Stimulated activated CD4-positive, alpha-beta T cell treated with anti-CD3 and anti-CD28 coated beads, Interleukin-4, amount 100 ng/mL, for 4 hours (primary cell): ENCODE measurements at regions not wholly inside any gene's neighbourhood (a gene's known extent, or its start where the extent isn't known, plus 50 kb on each side); places are given as distances from the start of the nearest gene placed in this dataset.

Experiments used
- DNase-seq, 2 experiments: peaks; one replicate each; pipeline ENCODE4 v3.0.0-alpha.2; 2020

DNA sequence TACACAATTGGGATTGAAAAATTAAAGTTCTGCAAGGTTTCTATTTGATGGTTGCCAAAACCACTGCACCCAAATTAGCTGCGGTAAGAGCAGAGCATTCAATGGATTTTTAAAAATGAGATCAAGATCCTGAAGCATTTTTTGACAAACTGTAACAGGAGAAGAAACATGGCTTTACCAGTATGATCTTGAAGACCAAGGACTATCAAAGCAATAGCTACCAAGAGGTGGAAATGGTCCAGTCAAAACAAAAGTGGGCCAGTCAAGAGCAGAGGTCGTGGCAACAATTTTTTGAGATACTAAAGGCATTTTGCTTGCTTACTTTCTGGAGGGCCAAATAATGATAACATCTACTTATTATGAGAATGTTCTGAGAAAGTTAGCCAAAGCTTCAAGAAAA is 186.8 kb downstream of the RDH14 start:
- no peak for DNase-seq

DNA sequence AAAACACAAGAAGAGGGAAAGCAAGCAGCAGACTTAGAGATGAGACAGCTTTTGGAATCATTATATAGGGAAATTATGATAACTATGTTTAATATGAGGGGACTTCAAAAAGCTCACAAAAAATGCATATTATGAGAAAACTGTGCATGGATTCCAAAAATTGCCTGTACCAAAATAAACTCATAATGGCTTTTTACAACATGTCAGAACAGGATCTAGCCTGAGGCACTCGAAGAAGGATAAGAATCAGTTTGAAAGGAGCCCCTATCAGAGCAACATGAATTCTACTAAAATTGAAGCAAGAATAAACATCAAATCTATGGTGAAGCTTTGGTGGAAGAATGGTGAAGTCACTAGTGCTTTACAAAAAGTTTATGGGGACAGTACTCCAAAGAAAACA is 187.4 kb downstream of the RDH14 start:
- no peak for DNase-seq

DNA sequence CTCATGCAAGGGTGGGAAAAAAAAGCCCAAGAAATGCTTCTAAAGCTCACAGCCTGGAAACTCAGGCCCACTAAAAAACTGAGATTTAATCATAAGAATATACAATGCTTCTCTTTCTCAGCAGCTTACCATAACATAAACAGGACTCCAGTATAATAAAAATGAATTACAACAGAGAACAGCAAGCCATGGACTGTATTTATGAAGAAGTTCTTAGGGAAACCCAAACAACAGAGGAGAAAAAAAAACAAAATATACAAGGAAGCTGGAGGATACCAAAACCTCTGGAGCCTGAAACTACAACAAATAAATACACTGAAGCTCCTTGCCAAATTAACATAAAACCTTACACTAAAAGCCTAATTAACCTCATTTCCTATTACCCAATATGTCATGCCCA is 187.8 kb downstream of the RDH14 start:
- no peak for DNase-seq

DNA sequence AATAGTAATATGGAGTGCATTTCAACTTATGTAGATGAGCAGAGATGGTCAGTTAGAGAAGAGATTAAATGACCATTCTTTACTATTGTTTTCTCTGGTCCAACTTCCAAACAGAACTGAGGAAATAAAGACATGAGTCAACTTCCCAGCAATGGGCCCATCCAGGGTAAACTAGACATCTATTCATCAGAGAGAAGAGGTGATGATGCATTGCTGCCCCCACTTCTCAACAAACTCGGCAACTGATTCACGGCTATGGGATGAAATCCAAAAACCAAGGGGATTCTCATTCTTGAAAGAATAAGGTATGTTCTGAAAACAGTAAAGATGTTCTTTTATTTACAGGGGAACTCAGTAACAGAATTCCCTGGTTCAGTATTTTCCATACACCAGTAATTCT is 190.7 kb downstream of the RDH14 start:
- no peak for DNase-seq

DNA sequence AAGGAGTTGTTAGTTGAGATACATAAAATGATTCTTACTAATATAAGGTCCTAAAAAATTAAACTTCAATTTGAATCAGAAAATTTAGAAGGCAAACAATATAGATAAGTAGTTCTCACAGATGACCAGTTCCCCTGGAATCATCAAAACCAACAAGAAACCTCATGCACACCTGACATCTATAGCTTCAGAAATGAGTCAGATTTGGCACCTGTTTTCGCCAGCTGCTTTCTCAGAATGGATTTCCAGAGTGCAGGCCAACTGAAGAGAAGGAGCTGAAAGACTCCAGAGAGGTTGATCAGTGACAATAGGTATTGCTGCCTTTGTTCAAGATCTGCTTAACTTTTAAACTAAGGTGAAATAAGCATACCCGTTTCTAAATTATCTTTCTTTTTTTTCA is 192.4 kb downstream of the RDH14 start:
- DNase-seq: no peak

DNA sequence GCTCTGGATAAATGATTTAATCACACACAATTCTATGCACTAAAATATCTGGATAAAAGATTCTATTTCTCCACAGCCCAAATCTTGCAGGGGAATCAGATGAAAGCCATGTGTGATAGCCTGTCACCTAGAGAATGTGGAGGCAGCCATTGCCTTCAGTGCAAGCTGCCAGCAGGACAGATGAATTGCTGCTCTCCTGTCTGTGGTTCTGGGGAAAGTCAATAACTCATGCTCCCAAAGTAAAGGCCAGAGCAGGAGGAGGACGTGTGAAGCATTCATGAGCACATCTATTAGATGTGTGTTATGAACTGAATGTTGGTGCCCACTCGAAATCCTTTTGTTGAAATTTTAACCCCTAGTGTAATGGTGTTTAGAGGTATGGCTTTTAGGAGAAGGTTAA is 195.1 kb downstream of the RDH14 start:
- DNase-seq: no peak

DNA sequence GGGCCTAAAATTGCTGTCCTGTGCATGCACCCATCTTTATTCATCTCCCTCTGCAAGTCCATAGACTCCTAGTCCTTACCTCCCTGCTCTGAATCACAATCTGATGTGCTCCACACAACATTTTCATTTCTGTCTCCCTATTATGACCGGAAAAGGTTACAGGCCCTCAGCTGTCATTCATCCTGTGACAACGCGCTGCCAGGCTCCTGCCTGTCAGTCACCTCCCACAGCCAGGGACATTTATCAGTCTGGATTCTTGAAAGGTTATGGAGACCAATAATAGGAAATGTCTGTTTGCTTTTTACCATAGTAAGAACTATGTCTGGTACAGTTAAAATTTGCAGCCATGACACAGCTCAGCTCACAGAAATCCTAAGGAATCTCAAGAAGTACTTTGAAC is 197.1 kb downstream of the RDH14 start:
- no peak for DNase-seq

DNA sequence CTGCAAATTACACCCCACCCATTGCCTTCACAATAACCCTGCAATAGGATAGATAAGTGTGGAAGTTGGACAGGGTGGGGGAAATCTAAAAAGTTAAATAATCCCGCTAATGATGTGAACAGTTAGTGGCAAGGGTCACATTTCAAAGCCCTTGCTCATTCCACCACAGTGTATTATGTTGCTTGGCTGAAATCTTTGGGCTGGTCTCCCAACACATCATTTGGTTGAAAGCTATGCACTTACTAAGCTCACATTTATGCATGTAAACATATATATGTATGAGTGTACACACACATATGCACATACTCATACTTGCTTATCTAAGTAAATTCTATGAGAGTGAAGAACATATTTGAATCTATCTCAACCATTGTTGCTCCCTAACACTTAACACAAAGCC is 197.8 kb downstream of the RDH14 start:
- DNase-seq: no peak

DNA sequence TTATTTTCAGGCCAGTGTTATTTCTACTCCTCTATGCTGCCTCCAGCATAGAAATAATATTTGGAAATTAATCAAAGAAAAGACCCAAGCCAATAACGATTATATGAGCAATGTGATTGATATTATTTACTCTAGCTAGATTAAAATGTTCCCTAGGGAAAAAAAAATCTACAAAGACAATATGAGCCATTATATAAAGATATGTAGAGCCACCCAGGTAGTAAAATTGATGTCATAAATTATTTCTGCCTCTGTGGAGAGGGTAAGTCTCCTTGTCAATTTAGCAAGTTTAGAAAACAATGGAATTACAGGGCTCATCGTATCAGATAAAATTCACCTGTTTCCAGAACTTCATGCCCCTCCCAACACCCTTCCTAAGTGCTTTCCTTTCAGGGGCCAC is 202.9 kb downstream of the RDH14 start:
- no peak for DNase-seq

DNA sequence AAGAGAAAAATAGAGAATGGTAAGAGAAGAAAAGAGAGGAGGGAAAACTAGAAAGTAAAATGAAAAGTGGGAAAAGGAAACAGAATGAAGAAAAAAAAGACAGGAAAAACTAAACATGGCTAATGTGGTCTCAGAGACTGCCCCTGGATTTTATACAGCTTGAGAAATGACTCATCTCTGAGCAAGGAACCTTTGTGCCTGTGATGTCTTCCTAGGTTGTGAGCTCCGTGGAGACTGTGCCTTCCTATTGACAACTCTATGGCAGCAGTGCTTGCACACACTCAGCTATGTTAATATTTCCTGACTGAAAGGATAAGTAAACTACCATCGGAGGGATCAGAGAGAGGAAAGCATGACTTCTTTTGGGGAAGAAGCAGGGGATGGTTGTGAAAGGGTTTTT is 203.8 kb downstream of the RDH14 start:
- no peak for DNase-seq

DNA sequence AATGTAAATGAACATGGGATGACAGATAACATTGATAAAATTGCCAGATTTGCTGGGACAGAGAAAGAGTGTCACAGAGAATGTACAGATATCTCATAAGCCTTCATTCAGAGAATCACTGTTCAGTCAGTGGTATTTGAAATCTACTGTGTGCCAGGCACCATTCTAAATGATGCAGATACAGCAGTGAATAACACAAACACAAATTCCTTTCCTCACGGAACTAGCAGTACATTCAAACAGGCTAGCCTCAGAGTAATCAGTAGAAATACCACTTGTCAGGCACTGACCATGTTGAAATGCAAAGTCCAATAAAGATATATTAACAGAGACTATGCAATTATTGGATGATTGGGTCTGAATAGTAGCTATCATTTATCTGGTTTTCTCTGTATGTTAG is 211.0 kb downstream of the RDH14 start:
- no peak for DNase-seq

DNA sequence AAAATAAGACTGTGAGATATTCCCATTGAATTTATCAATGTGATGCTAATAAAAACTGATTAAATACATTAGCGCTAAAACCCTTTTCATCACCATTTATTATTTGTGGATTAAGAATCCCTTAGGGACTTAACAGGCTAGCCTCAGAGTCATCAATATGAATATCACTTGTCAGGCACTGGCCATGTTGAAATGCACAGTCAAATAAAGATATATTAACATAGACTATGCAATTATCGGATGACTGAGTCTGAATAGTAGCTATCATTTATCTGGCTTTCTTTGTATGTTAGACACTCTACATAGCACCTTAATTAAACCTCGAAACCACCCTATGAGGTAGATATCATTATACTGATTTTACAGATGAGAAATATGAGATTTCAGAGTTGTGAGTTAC is 213.6 kb downstream of the RDH14 start:
- no peak for DNase-seq

DNA sequence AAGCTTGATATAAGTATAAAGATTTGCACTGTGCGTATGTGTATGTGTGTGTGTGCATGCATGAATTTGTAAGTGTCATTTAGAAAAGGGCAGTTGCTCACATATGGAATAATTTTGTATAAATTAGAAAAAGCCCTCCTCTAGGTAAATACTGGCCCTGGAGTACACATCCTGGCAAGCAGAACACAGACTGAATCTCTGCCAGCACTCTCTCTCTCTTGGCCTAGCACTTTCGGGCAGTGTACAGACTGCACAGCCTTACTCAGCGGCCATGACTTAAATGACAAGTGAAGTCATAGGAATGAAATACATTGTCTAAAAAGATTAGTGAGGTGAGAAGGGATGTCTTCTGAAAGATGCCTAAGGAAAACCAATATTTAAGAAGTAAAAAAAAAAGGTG is 214.1 kb downstream of the RDH14 start:
- no peak for DNase-seq

DNA sequence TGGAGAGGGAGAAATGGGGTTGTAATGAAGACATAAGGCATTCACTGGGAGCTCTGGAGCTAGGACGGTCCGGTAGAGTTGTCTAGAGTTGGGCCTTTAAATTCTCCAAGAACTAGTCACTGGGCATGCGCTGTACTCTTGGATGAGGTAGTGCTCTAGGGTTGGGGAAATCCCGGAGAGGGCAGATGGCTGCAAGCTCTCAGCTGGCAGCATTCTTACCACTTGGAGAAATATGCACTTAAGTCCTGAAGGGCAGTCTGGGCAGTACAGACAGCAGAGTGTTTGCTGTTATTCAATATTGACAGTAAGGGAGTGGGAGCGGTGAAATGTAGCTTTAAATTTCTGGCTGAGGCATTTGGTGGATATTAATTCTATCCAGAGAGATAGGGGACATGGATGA is 214.6 kb downstream of the RDH14 start:
- no peak for DNase-seq

DNA sequence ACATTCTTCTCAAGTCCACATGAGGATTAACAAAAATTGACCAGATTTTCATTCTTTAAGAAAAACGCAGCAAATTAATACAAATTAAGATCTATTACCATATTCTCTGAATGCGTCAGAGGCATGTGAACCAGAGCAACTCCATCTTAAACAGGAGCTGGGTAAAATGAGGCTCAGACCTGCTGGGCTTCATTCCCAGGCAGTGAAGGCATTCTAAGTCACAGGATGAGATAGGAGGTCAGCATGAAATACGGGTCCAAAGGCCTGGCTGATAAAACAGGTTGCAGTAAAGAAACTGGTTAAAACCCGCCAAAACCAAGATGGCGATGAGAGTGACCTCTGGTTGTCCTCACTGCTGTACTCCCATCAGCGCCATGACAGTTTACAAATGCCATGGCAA is 217.6 kb downstream of the RDH14 start:
- DNase-seq: no peak

DNA sequence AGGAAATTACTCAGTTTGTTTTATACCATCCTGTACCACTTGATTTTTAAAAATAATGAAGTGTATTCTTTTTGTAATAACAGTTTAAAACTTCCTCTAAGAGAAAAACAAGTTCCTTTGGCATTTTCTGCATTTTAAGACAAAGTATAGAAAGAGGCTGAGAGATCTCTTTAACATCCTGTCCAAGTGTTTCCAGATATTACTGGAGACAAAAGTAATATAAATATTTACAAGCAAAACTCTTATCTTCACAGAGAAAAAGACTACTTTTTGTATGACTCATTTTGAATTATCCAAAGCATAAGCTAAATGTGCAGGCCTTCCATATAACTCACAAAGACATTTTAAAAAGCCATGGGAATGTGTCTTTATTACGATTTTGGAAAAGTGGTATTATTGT is 221.1 kb downstream of the RDH14 start:
- DNase-seq: no peak

DNA sequence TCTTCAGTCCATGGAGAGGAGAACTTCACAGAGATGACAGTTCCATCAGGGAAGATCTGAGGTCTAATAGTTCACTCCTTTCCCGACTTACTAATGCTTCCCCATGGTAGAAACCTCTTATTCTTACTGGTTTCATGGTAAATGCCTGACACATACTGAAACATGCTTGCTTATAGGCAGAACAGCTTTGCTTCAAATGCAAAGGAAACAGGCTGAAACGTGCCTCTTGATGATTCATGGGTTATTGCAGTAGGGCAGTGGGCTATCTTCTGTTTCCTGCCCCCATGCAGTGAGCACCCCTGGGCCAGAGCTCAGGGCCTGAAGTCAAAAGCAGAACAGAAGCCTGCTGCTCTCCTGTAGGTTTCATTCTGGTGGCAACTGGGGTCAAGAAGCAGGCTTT is 223.5 kb downstream of the RDH14 start:
- no peak for DNase-seq

DNA sequence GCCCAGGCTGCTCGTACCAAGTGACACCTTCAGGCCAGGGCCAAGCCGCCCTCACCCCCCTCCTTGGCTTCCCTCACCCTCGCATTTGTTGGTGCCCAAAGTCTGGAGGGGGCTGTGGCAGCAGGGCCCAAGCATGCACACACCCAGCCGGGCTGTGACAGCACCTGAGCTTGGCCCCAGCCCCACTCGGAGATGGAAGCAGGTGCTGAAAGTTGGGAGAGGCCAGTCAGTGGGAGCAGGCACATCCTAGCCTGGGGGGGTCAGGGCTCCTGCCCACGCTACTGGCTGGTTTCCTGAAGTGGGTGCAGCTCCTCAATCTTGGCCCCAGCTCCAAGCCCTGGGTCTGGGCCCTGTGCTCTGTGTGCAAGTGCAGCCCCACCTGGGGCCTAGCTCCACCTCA is 228.0 kb downstream of the RDH14 start:
- DNase-seq: no peak

DNA sequence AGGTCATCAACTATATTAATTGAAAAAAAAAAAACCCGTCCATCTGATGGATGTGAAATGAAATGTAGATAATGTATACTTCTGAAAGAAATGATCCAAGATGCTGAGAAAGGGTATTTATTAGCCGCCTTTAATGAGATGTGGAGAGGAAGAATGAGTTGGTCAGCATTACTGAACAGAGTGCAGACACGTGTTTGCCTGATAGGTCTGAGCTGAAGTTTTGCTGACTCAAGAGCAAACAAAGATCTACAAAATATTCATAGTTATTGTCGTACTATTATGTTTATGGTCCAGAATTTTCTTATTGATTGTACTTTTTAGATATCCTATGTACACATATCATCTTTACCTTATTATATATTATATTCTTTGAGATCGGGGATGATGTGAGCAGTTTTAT is 235.3 kb downstream of the RDH14 start:
- no peak for DNase-seq

DNA sequence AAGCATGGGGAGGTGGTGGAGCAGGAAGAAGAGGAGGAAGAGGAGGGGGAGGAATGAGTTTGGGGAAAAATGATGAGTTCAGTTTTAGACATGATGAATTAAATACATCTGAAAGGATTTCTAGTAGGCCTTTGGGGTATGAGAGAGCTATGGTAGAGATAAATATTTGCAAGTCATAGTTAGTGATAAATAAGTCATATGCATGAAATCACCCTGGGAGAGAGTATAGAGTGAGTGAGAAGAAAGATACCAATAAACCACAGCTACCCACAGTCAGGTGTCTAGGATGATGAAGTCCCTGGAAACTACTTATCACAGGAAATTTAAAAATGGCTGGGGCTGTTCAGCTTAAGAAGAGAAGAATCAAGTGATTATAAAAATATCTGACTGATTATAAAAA is 240.5 kb downstream of the RDH14 start:
- no peak for DNase-seq

DNA sequence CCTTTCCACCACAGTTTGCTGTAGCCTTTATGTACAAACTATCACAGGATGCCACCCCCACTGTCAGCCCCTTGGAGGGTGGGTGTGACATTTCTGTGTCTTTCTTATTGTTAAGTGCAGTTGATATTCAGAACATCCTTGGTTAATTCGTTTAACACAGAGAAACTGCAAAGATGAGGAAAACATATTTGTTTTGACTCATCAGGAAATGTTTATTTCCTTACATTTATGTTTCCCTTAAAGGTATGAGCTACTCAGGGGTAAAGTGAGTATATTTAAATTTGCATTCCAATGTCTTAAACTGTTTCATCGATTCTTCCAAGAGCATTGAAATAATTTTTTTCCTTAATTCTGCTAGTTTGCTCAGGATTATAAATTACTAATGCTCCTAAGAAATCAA is 243.4 kb downstream of the RDH14 start:
- DNase-seq: no peak

DNA sequence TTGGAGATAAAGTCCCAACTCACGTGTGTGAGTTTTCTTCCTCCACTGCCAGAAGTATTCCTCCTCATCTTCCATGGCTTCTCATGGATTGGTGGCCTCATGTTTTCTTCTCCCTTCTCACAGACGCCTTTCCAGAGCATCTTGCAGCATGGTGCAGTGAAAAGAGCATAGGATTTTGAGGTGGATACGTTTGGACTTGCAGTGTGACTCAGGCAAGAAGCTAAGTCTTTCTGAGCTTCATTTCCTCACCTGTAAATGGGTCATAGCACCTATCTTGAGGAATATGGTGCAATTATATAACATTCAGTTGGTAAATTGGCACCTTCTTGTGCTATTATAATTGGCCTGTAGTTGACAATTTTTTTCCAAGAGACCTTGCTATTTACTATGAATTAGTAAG is 247.6 kb downstream of the RDH14 start:
- DNase-seq: no peak

DNA sequence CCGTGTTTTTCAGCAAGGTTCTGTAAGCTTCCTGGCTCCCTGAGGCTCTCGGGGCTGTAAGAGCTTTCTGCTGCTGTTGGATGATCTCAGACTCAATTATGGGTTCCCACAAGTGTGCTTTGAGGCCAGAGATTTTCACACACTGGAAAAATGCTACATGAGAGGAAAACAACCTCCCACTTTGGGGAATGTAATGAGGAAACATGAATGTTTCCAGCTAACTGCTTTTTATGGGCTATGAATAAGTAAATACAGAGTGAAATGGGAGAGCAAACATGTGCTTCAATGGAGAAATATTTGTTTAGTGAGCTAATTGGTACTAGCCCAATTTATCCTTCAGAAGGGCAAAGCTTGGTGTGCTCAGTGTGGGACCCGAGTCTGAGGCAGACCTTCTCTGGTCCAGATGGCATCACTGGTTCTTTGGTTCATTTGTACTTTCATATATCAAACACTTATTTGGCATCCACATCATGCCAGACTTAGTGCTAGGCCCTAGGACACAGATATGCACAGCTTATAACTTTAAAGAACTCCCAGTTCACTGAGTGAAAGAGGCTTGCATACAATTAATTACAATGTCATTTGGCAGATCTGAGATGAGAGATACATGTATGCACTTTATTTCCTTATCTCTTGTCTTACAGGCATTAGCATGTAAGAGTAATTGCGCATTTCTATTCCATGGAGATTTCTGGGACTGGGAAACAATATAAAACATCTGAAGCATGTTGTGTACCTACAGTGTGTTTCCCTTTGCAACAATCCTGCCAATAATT is 248.8 kb downstream of the RDH14 start:
- no peak for DNase-seq

DNA sequence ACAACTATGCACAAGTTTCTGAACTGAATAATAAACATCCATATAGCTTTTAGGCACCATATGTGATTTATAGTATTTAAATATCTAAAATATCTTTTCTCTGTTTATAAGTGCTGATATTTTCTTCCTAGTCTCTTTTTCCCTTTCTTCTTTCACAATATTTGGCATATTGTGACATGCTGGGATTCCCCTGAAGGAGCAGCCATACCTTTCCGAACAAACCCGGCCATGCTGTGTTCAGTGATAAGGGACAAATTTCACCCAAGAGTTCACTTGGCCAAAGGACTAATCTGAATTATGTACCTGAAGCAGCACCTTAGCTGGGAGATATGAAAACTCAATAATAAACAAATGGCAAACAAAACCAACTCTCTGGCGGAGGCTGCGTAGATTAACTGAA is 250.8 kb downstream of the RDH14 start:
- no peak for DNase-seq

DNA sequence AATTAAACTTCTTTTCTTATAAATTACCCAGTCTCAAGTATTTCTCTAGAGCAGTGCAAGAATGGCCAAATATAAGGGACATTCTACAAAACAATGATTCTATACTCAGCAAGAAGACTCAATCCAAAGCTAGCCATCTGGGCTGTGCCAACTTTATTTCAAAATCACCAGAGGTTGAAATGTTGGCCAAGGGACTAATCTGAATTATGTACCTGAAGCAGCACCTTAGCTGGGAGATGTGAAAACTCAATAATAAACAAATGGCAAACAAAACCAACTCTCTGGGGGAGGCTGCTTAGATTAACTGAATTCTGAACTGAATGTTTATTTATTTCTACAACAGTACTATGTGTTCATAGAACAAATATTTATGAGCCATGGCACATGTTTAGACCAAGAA is 251.3 kb downstream of the RDH14 start:
- no peak for DNase-seq

DNA sequence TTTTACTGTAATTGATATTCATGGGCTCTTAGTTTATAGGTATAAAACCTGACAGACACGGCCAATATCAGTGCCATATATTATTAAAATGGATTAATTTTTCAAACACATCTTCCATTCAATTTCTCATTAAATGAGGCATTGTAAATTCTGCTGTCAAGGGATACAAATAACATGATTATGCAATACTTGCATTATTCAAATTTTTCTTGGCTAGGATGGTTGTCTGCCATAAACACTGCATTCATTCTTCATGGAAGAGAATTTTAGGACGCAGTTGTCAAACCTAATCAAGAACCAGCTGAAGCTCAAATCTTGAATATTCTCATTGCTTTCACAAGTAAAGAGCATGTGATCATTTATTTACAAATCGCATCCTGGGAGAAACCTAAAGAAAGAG is 255.6 kb downstream of the RDH14 start:
- DNase-seq: no peak
